ENCODE measurements at regions not wholly inside any gene's neighbourhood (a gene's known extent, or its start where the extent isn't known, plus 50 kb on each side); places are given as distances from the start of the nearest gene placed in this dataset.

- intact Hi-C loops (cut with micrococcal nuclease) (no loop called here), in situ Hi-C loops (cut with MboI) (no loop called here)
- no peak overlapping the region for H3K4me2 ChIP-seq (ENCODE audit: insufficient read depth, low read length)
- no peak overlapping the region for H3K9ac ChIP-seq (ENCODE audit: insufficient read depth in 1 of 2, low read depth in 2 of 2, low read length in 2 of 2)
- BruUV-seq (replicated peaks): no TSS peak
- ATAC-seq (no peak), DNase-seq (ENCODE audit: extremely low read depth in 1 of 4, low spot score in 3 of 4) (no peak), FAIRE-seq (no peak)
- no peak overlapping the region for H3K27ac ChIP-seq (ENCODE audit: extremely low read depth, low read depth, low read length)
- H3K9me3 ChIP-seq (replicated peaks; ENCODE audit: control insufficient read depth, insufficient read depth, low read depth, low read length): no peaks in the 10 kb centered on the region
- no peaks in the 10 kb centered on the region for H4K20me1 ChIP-seq (replicated peaks; ENCODE audit: control insufficient read depth, insufficient read depth, low read length)
- no peaks in the 10 kb centered on the region for H3K9me1 ChIP-seq (ENCODE audit: control insufficient read depth, insufficient read depth, low read length)
- CTCF ChIA-PET (ENCODE audit: low intra/inter-chr PET ratio): no interaction called here
- H3K79me2 ChIP-seq (ENCODE audit: control insufficient read depth, insufficient read depth, low read length): no peaks in the 10 kb centered on the region
- H3K4me3 ChIP-seq: no peak overlapping the region
- H3K36me3 ChIP-seq (ENCODE audit: control insufficient read depth, insufficient read depth, low read length): no peaks in the 10 kb centered on the region
- no peak for TF ChIP-seq KAT2B (IDR thresholded peaks at IDR 0.05; ENCODE audit: low read depth, low read length)
- no peak for TF ChIP-seq CBFA2T2 (conservative IDR thresholded peaks at IDR 0.05)
- no peak for TF ChIP-seq ESRRA (IDR thresholded peaks at IDR 0.05; ENCODE audit: borderline replicate concordance, low read depth)
- no peak for TF ChIP-seq FUS (optimal IDR thresholded peaks at IDR 0.05; ENCODE audit: low read depth, low read length)
- TF ChIP-seq KAT8 (IDR thresholded peaks at IDR 0.05; ENCODE audit: low read depth): no peak
- TF ChIP-seq NEUROD1 (IDR thresholded peaks at IDR 0.05; ENCODE audit: borderline replicate concordance, low read depth, low read length, partially characterized antibody): no peak
- no peak for TF ChIP-seq BACH1 (tag; IDR thresholded peaks at IDR 0.05)
- TF ChIP-seq OTX1 (CRISPR knock-in tag; IDR thresholded peaks at IDR 0.05): no peak
- TF ChIP-seq E4F1 (CRISPR knock-in tag; IDR thresholded peaks at IDR 0.05; ENCODE audit: borderline replicate concordance): no peak
- TF ChIP-seq ZFX (CRISPR knock-in tag; IDR thresholded peaks at IDR 0.05): no peak
- TF ChIP-seq MIER1 (IDR thresholded peaks at IDR 0.05; ENCODE audit: low read depth): no peak
- TF ChIP-seq IRF2 (CRISPR knock-in tag; IDR thresholded peaks at IDR 0.05): no peak
- TF ChIP-seq HNRNPUL1 (IDR thresholded peaks at IDR 0.05; ENCODE audit: low read length): no peak
- TF ChIP-seq HINFP (tag; conservative IDR thresholded peaks at IDR 0.05; ENCODE audit: low read depth): no peak
- no peak for TF ChIP-seq ZBTB11 (CRISPR knock-in tag; IDR thresholded peaks at IDR 0.05)
- TF ChIP-seq ZNF780A (CRISPR knock-in tag; IDR thresholded peaks at IDR 0.05): no peak
- no peak for TF ChIP-seq TCF7L2 (IDR thresholded peaks at IDR 0.05; ENCODE audit: low read depth, low read length)
- TF ChIP-seq XRCC5 (IDR thresholded peaks at IDR 0.05; ENCODE audit: low read depth, low read length): no peak
- POLR2A ChIA-PET: no interaction called here
- no peaks in the 10 kb centered on the region for H3K4me1 ChIP-seq (replicated peaks in 1 of 2; ENCODE audit: control insufficient read depth in 2 of 2, insufficient read depth in 2 of 2, low read length in 2 of 2)
- H2AFZ ChIP-seq (ENCODE audit: low read depth, low read length): no peak overlapping the region
- H3K27me3 ChIP-seq (ENCODE audit: control insufficient read depth in 2 of 2, insufficient read depth in 2 of 2, low read length in 2 of 2): no peaks in the 10 kb centered on the region
Observed at GRCh38 chr9:80790764-80791163, 898.6 kb downstream of the TLE1 start.
